ENCODE measurements at regions not wholly inside any gene's neighbourhood (a gene's known extent, or its start where the extent isn't known, plus 50 kb on each side); places are given as distances from the start of the nearest gene placed in this dataset.

GRCh38 chr20:24261351-24261750, 208.1 kb upstream of the SYNDIG1 start:
- DNase-seq (ENCODE audit: low read depth in 2 of 2): no peak

GRCh38 chr20:24257171-24257570, 212.3 kb upstream of the SYNDIG1 start:
- DNase-seq (ENCODE audit: low read depth in 2 of 2): no peak

GRCh38 chr20:24256307-24256706, 213.1 kb upstream of the SYNDIG1 start:
- DNase-seq (ENCODE audit: low read depth in 2 of 2): no peak

GRCh38 chr20:24254480-24254879, 214.9 kb upstream of the SYNDIG1 start:
- DNase-seq (ENCODE audit: low read depth in 2 of 2): no peak

GRCh38 chr20:24253321-24253720, 216.1 kb upstream of the SYNDIG1 start:
- no peak for DNase-seq (ENCODE audit: low read depth in 2 of 2)

- no peak for DNase-seq (ENCODE audit: low read depth in 2 of 2)
These were observed 224.3 kb upstream of the SYNDIG1 start for GRCh38 chr20:24245094-24245493.

- DNase-seq (ENCODE audit: low read depth in 2 of 2): no peak
These were observed 226.7 kb upstream of the SYNDIG1 start for GRCh38 chr20:24242763-24243162.

- DNase-seq (ENCODE audit: low read depth in 2 of 2): no peak
These were observed 228.0 kb upstream of the SYNDIG1 start for GRCh38 chr20:24241466-24241865.

GRCh38 chr20:24236963-24237362, 232.5 kb upstream of the SYNDIG1 start:
- DNase-seq (ENCODE audit: low read depth in 2 of 2): no peak

GRCh38 chr20:24236201-24236600, 233.2 kb upstream of the SYNDIG1 start:
- no peak for DNase-seq (ENCODE audit: low read depth in 2 of 2)

- no peak for DNase-seq (ENCODE audit: low read depth in 2 of 2)
These were observed 233.9 kb upstream of the SYNDIG1 start for GRCh38 chr20:24235296-24236175.

GRCh38 chr20:24227600-24227999, 239.0 kb upstream of the GGTLC1 start:
- no peak for DNase-seq (ENCODE audit: low read depth in 2 of 2)

GRCh38 chr20:24212494-24212893, 223.9 kb upstream of the GGTLC1 start:
- DNase-seq (ENCODE audit: low read depth in 2 of 2): no peak

GRCh38 chr20:24211972-24212371, 223.4 kb upstream of the GGTLC1 start:
- DNase-seq (ENCODE audit: low read depth in 2 of 2): no peak

GRCh38 chr20:24210356-24210755, 221.8 kb upstream of the GGTLC1 start:
- no peak for DNase-seq (ENCODE audit: low read depth in 2 of 2)

- DNase-seq (ENCODE audit: low read depth in 2 of 2): no peak
These were observed 220.1 kb upstream of the GGTLC1 start for GRCh38 chr20:24208652-24209051.

GRCh38 chr20:24207803-24208300, 219.3 kb upstream of the GGTLC1 start:
- no peak for DNase-seq (ENCODE audit: low read depth in 2 of 2)

GRCh38 chr20:24206995-24207394, 218.4 kb upstream of the GGTLC1 start:
- no peak for DNase-seq (ENCODE audit: low read depth in 2 of 2)

- DNase-seq (ENCODE audit: low read depth in 2 of 2): no peak
These were observed 215.1 kb upstream of the GGTLC1 start for GRCh38 chr20:24203526-24204183.

GRCh38 chr20:24199501-24199900, 210.9 kb upstream of the GGTLC1 start:
- DNase-seq (ENCODE audit: low read depth in 2 of 2): no peak

- no peak for DNase-seq (ENCODE audit: low read depth in 2 of 2)
These were observed 205.6 kb upstream of the GGTLC1 start for GRCh38 chr20:24194143-24194542.

GRCh38 chr20:24190905-24191304, 202.3 kb upstream of the GGTLC1 start:
- DNase-seq (ENCODE audit: low read depth in 2 of 2): no peak

GRCh38 chr20:24185791-24186190, 197.2 kb upstream of the GGTLC1 start:
- DNase-seq (ENCODE audit: low read depth in 2 of 2): no peak

Measured in stimulated activated CD8-positive, alpha-beta memory T cell treated with anti-CD3 and anti-CD28 coated beads, Interleukin-7, amount 100 ng/mL, for 1 hour (primary cell).